Small intestine (tissue), 7 donors: ENCODE measurements at regions not wholly inside any gene's neighbourhood (a gene's known extent, or its start where the extent isn't known, plus 50 kb on each side); places are given as distances from the start of the nearest gene placed in this dataset.
"Not testable (repeated sequence)": the region's sequence is repeated elsewhere in the genome, so short reads cannot be mapped to it uniquely, and the experiment has no call there.

Experiments used
- DNase-seq, 2 donors: peaks; one replicate each; pipeline versions ENCODE4 v3.0.0 to v3.0.0-alpha.2; 2013
- FAIRE-seq: peaks from 2 replicates; lab custom pipeline; 2012; peaks lifted over from hg19 to GRCh38; lab: Jason Lieb, UNC
- H3K27ac ChIP-seq, 3 donors: one replicate each; pipeline ENCODE4 v1.5.1; 2013; ENCODE audit warnings: low read length in 2 of 3, mild to moderate bottlenecking in 2 of 3, control low read depth in 1 of 3, inconsistent platforms in 1 of 3, low read depth in 1 of 3, moderate library complexity in 1 of 3
- H3K27me3 ChIP-seq, 3 donors: one replicate each; pipeline ENCODE4 v1.6.1; 2013; ENCODE audit warnings: low read length in 3 of 3, inconsistent platforms in 1 of 3; ENCODE audit not compliant: control insufficient read depth in 3 of 3, insufficient read depth in 3 of 3
- H3K36me3 ChIP-seq, 3 donors: one replicate each; pipeline ENCODE4 v1.6.1; 2013; ENCODE audit warnings: low read length in 3 of 3, inconsistent platforms in 1 of 3, low read depth in 1 of 3, mild to moderate bottlenecking in 1 of 3, moderate library complexity in 1 of 3; ENCODE audit not compliant: control insufficient read depth in 3 of 3, insufficient read depth in 2 of 3
- H3K4me1 ChIP-seq, 3 donors: one replicate each; pipeline ENCODE4 v1.6.1; 2013; ENCODE audit warnings: low read length in 2 of 3, inconsistent platforms in 1 of 3, low read depth in 1 of 3, mild to moderate bottlenecking in 1 of 3, moderate library complexity in 1 of 3; ENCODE audit not compliant: control insufficient read depth in 3 of 3, insufficient read depth in 2 of 3
- H3K4me3 ChIP-seq, 3 donors: one replicate each; pipeline ENCODE4 v1.5.1; 2013; ENCODE audit warnings: low read length in 3 of 3, control low read depth in 1 of 3, inconsistent platforms in 1 of 3, low read depth in 1 of 3, mild to moderate bottlenecking in 1 of 3, moderate library complexity in 1 of 3
- H3K9me3 ChIP-seq, 2 donors: one replicate each; pipeline ENCODE4 v1.6.1; 2013; ENCODE audit warnings: low read depth in 1 of 2, low read length in 1 of 2; ENCODE audit not compliant: control insufficient read depth in 2 of 2, insufficient read depth in 1 of 2
- WGBS, 3 donors: extraction: QIAGEN DNeasy Blood & Tissue Kit; methylation state at CpG; one replicate each; pipeline ENCODE4 v1.1.7; 2013; 5-methylcytosine and 5-hydroxymethylcytosine counted together
- donor health status: healthy with polysubstance abuse.
- donor health status: control.
- donor health status: control.
- donor health status: Bipolar disorder and iron deficiency.
- donor health status: healthy.

- FAIRE-seq, result no peak
- WGBS, 3 donors, result 91 to 93% (median 92%) methylated on average over 6 of the region's 6 CpGs
- H3K4me1 ChIP-seq, result no peaks in the 10 kb centered on the region
Observed at GRCh38 chr3:26472345-26472744, 150.2 kb upstream of the LRRC3B start.

GRCh38 chr3:26474706-26475105 is 147.9 kb upstream of the LRRC3B start:
- Histone ChIP-seq H3K4me3 (no peak overlapping the region), H3K27ac (no peak overlapping the region), H3K4me1 (no peaks in the 10 kb centered on the region), H3K36me3 (no peaks in the 10 kb centered on the region), H3K27me3 (no peaks in the 10 kb centered on the region), H3K9me3 (no peaks in the 10 kb centered on the region)
- 82 to 92% (median 84%) methylated on average over 3 of the region's 3 CpGs for WGBS, 3 donors
- FAIRE-seq (no peak), DNase-seq (no peak)

More at GRCh38 chr3:26472345-26472744, 150.2 kb upstream of the LRRC3B start:
- no peaks in the 10 kb centered on the region for H3K27me3 ChIP-seq
- H3K4me3 ChIP-seq, result no peak overlapping the region
- no peak for DNase-seq
- H3K36me3 ChIP-seq, result no peaks in the 10 kb centered on the region
- H3K9me3 ChIP-seq, result no peaks in the 10 kb centered on the region
- H3K27ac ChIP-seq, result no peak overlapping the region

GRCh38 chr3:26480377-26480776 is 142.2 kb upstream of the LRRC3B start:
- no peak for DNase-seq
- no peak for FAIRE-seq

GRCh38 chr3:26484140-26484539 is 138.4 kb upstream of the LRRC3B start:
- Histone ChIP-seq H3K36me3 (no peaks in the 10 kb centered on the region), H3K9me3 (peaks cover 0 to 2% of the 10 kb centered on the region in 2 donors), H3K27me3 (no peaks in the 10 kb centered on the region), H3K4me1 (no peaks in the 10 kb centered on the region), H3K4me3 (no peak overlapping the region), H3K27ac (no peak overlapping the region)
- no peak for FAIRE-seq
- DNase-seq, result no peak
- 75 to 79% (median 78%) methylated on average over 4 of the region's 4 CpGs for WGBS, 3 donors

More at GRCh38 chr3:26480377-26480776, 142.2 kb upstream of the LRRC3B start:
- Histone ChIP-seq H3K36me3 (no peaks in the 10 kb centered on the region), H3K9me3 (peaks cover 0 to 2% of the 10 kb centered on the region in 2 donors), H3K4me1 (no peaks in the 10 kb centered on the region), H3K27me3 (no peaks in the 10 kb centered on the region), H3K27ac (no peak overlapping the region), H3K4me3 (no peak overlapping the region)

GRCh38 chr3:26498271-26498670 is 124.3 kb upstream of the LRRC3B start:
- 13 to 44% (median 28%) methylated on average over 2 of the region's 2 CpGs for WGBS, 3 donors
- no peak for FAIRE-seq

GRCh38 chr3:26505399-26505798 is 117.2 kb upstream of the LRRC3B start:
- DNase-seq (no peak), FAIRE-seq (no peak)
- Histone ChIP-seq H3K27ac (no peak overlapping the region), H3K4me1 (no peaks in the 10 kb centered on the region), H3K36me3 (no peaks in the 10 kb centered on the region), H3K4me3 (no peak overlapping the region), H3K9me3 (peaks cover 2 to 3% of the 10 kb centered on the region in 2 donors), H3K27me3 (no peaks in the 10 kb centered on the region)
- WGBS, 3 donors, result 37 to 50% (median 47%) methylated on average over 3 of the region's 3 CpGs

More at GRCh38 chr3:26498271-26498670, 124.3 kb upstream of the LRRC3B start:
- no peak for DNase-seq
- Histone ChIP-seq H3K27me3 (no peaks in the 10 kb centered on the region), H3K27ac (no peak overlapping the region), H3K4me3 (no peak overlapping the region), H3K4me1 (no peaks in the 10 kb centered on the region), H3K9me3 (peaks cover 2 to 3% of the 10 kb centered on the region in 2 donors), H3K36me3 (no peaks in the 10 kb centered on the region)

- DNase-seq, H3K4me3 ChIP-seq, H3K27ac ChIP-seq, H3K9me3 ChIP-seq, H3K36me3 ChIP-seq, H3K4me1 ChIP-seq, FAIRE-seq, H3K27me3 ChIP-seq: not testable (repeated sequence)
- WGBS, 3 donors, result 53 to 72% (median 71%) methylated on average over 5 of the region's 5 CpGs
Observed at GRCh38 chr3:26514445-26515029, 108.0 kb upstream of the LRRC3B start.

GRCh38 chr3:26515351-26515750 is 107.2 kb upstream of the LRRC3B start:
- H3K9me3 ChIP-seq, result peaks cover 0 to 4% of the 10 kb centered on the region in 2 donors
- H3K4me1 ChIP-seq, result no peaks in the 10 kb centered on the region
- H3K36me3 ChIP-seq, result no peaks in the 10 kb centered on the region
- H3K4me3 ChIP-seq, result no peak overlapping the region
- no peak for FAIRE-seq
- no peaks in the 10 kb centered on the region for H3K27me3 ChIP-seq
- 10 to 30% (median 15%) methylated on average over 2 of the region's 2 CpGs for WGBS, 3 donors
- H3K27ac ChIP-seq, result no peak overlapping the region
- DNase-seq, result no peak

- no peak for FAIRE-seq
- Histone ChIP-seq H3K4me1 (no peaks in the 10 kb centered on the region), H3K4me3 (no peak overlapping the region), H3K27ac (no peak overlapping the region), H3K9me3 (peaks cover 2 to 14% of the 10 kb centered on the region in 2 donors), H3K36me3 (no peaks in the 10 kb centered on the region), H3K27me3 (no peaks in the 10 kb centered on the region)
- WGBS, 3 donors, result 81 to 87% (median 81%) methylated on average over 1 of the region's 1 CpG
- DNase-seq, result no peak
Observed at GRCh38 chr3:26521261-26521660, 101.3 kb upstream of the LRRC3B start.
